ENCODE measurements at regions not wholly inside any gene's neighbourhood (a gene's known extent, or its start where the extent isn't known, plus 50 kb on each side); places are given as distances from the start of the nearest gene placed in this dataset.

GRCh38 chr3:184453296-184453695 is 73.4 kb downstream of the CHRD start:
- RAD21 ChIA-PET (ENCODE audit: low non-redundant PET in 1 of 2, low total read pairs in 2 of 2, uncharacterized antibody in 2 of 2, unreplicated experiment in 2 of 2): no interaction called here
- Histone ChIP-seq H3K36me3 (ENCODE audit: control insufficient read depth in 1 of 2, insufficient read depth in 2 of 2, low read length in 2 of 2) (no peaks in the 10 kb centered on the region), H3K9ac (ENCODE audit: low read length) (no peak overlapping the region), H3K4me1 (ENCODE audit: control insufficient read depth in 1 of 2, insufficient read depth in 2 of 2, low read length in 2 of 2) (peaks cover 10 to 11% of the 10 kb centered on the region in 2 experiments), H3K4me3 (replicated peaks in 1 of 2; ENCODE audit: low read depth in 1 of 2, low read length in 2 of 2) (no peak overlapping the region), H3K79me2 (ENCODE audit: insufficient read depth, low read length) (no peaks in the 10 kb centered on the region), H3K9me3 (ENCODE audit: control insufficient read depth in 1 of 2, insufficient read depth in 1 of 2, low read depth in 1 of 2, low read length in 2 of 2) (no peaks in the 10 kb centered on the region), H3K27ac (ENCODE audit: low read depth, low read length) (no peak overlapping the region), H3K4me2 (ENCODE audit: low read length) (no peak overlapping the region), H4K20me1 (ENCODE audit: insufficient read depth) (no peaks in the 10 kb centered on the region), H3K27me3 (ENCODE audit: insufficient read depth, low read length) (no peaks in the 10 kb centered on the region), H3K9me2 (ENCODE audit: insufficient read depth) (no peaks in the 10 kb centered on the region), H2AFZ (ENCODE audit: low read depth, low read length, poor library complexity, severe bottlenecking) (no peak overlapping the region)
- CTCF ChIA-PET: no interaction called here
- DNase-seq (ENCODE audit: low read depth, low spot score) (no peak), ATAC-seq (no peak)
- no peak for TF ChIP-seq TCF7L2 (IDR thresholded peaks at IDR 0.05; ENCODE audit: borderline replicate concordance, extremely low read depth, insufficient read depth, insufficient read length)
- no peak for TF ChIP-seq SIN3A (IDR thresholded peaks at IDR 0.05; ENCODE audit: low read depth)
- TF ChIP-seq POLR2AphosphoS5 (IDR thresholded peaks at IDR 0.05; ENCODE audit: low read depth, low read length): no peak
- no peak for TF ChIP-seq YY1 (IDR thresholded peaks at IDR 0.05; ENCODE audit: extremely low read depth, insufficient replicate concordance, low read depth, low read length)
- no peak for TF ChIP-seq ATF3 (IDR thresholded peaks at IDR 0.05)
- TF ChIP-seq FOSL1 (IDR thresholded peaks at IDR 0.05; ENCODE audit: low read depth): no peak
- no peak for TF ChIP-seq POLR2A (IDR thresholded peaks at IDR 0.05; ENCODE audit: borderline replicate concordance, extremely low read depth, insufficient read depth, insufficient read length)
- no peak for TF ChIP-seq EZH2 (IDR thresholded peaks at IDR 0.05)
- no peak for TF ChIP-seq CTCF (IDR thresholded peaks at IDR 0.05 in 2 of 3, conservative IDR thresholded peaks at IDR 0.05 in 1 of 3; ENCODE audit: borderline replicate concordance in 1 of 3, insufficient read depth in 1 of 3, low read depth in 2 of 3, low read length in 2 of 3)
- intact Hi-C loops (cut with micrococcal nuclease): no loop called here
- POLR2A ChIA-PET: no interaction called here
- no TSS peak for BruUV-seq (replicated peaks)
